VCaP (cell line): ENCODE measurements at regions not wholly inside any gene's neighbourhood (a gene's known extent, or its start where the extent isn't known, plus 50 kb on each side); places are given as distances from the start of the nearest gene placed in this dataset.

Source experiments
- H3K27ac ChIP-seq: fragments of 450-650 bp; 2 replicates; pipeline ENCODE4 v1.5.1; 2017
- TF ChIP-seq, protein P1 (sequence below): fragments of 450-650 bp; conservative IDR thresholded peaks from 2 replicates; pipeline ENCODE4 v1.5.1; 2017; ENCODE audit warnings: mild to moderate bottlenecking, moderate library complexity

DNA sequence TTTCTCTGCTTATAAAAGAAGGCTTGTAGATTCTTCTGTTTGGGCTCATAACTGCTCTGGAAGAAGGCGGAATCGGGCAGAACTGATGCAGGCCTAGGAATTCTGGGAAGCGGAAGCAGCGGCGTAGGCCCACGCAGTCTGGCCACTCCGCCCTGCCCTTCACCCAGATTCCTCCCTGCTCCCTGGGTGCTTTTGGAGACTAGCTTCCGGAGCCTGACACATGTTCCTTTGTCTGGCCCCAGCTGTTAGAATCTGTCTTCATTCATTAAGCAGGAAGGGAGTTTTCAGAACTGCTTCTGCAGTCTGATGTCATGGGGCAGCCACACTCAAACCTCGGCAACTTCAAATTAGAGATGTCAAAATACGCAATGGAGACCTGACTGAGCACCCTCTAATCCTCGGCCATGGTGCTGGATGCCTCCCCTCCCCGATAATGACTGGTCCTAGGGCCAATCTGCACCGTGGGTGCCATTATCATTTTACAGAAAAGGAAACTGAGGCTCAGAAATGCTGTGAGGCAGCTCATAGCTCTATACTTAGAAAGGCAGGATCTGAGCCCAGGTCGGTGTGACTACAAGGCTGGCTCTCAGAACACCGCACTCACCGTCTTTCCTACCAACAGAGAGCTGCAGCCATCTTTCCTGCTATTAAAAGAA lies 275.7 kb downstream of the MYCN start:
- TF ChIP-seq, protein P1, sequence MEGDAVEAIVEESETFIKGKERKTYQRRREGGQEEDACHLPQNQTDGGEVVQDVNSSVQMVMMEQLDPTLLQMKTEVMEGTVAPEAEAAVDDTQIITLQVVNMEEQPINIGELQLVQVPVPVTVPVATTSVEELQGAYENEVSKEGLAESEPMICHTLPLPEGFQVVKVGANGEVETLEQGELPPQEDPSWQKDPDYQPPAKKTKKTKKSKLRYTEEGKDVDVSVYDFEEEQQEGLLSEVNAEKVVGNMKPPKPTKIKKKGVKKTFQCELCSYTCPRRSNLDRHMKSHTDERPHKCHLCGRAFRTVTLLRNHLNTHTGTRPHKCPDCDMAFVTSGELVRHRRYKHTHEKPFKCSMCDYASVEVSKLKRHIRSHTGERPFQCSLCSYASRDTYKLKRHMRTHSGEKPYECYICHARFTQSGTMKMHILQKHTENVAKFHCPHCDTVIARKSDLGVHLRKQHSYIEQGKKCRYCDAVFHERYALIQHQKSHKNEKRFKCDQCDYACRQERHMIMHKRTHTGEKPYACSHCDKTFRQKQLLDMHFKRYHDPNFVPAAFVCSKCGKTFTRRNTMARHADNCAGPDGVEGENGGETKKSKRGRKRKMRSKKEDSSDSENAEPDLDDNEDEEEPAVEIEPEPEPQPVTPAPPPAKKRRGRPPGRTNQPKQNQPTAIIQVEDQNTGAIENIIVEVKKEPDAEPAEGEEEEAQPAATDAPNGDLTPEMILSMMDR: no peak
- no peak overlapping the region for H3K27ac ChIP-seq

DNA sequence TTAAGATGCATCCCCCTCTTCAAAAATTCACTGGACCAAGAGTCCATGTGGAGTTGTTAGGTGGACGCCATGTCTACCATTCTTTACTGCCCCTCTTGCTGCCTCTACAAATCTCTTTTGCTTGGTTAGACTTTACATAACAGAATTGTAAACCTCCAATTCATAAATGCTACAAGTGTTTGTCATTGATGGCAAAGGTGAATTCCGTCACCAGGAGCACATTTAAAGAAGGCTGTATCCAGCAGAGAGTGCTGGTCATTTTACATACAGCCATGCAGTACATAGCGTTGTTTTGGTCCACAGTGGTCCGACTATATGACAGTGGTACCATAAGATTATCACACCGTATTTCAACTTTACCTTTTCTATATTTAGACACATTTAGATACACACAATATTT lies 274.5 kb downstream of the MYCN start:
- TF ChIP-seq, protein P1: no peak
- H3K27ac ChIP-seq: no peak overlapping the region

DNA sequence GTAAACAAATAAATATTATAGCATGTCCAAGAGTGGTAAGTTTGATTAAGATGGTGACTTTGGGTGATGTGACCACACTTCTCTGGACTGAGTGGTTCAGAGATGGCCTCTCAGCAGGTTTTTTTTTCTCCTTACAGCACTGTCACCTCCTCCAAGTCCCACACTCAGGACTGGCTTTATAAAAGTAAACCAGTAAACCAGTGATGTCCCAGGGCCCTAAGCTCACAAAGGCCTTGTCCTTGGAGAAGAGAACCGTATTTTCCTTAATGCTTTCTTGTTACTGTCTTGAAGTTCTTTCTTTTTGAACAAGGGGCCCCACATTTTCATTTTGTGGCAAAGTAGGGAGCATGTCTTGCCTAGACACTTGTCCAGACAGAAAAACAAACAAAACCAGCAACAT lies 274.0 kb downstream of the MYCN start:
- no peak overlapping the region for H3K27ac ChIP-seq
- TF ChIP-seq, protein P1: no peak

DNA sequence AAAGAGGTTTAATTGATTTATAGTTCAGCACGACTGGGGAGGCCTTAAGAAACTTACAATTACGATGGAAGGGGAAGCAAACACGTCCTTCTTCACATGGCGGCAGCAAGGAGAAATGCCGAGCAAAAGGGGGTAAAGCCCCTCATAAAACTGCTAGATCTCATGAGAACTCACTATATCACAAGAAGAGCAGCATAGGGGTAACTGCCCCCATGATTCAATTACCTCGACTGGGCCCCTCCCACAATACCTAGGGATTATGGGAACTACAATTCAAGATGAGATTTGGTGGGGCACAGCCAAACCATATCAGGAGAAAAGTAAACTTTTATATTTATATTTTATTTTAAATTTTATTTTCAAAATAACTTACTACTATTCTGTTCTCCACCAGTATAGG lies 272.0 kb downstream of the MYCN start:
- H3K27ac ChIP-seq: no peak overlapping the region
- TF ChIP-seq, protein P1: no peak

DNA sequence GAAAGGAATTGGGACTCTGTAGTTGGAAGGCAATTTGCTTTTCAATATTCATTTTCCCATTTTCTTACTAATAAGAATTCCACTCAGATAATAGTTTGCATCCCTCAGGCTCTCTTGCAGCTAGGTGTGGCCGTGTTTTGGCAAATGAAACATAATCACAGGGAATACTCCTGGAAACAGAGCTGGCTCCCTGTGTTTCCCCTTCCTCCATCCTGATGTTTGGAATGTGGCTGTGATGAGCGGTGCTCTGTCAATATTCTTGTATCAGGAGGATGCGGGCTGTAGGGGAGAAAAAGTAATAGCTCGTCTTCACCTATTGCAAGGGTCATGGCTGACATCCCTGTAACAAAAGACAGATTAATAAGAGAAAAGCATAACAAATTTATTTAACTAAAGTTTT lies 271.0 kb downstream of the MYCN start:
- TF ChIP-seq, protein P1: no peak
- no peak overlapping the region for H3K27ac ChIP-seq

DNA sequence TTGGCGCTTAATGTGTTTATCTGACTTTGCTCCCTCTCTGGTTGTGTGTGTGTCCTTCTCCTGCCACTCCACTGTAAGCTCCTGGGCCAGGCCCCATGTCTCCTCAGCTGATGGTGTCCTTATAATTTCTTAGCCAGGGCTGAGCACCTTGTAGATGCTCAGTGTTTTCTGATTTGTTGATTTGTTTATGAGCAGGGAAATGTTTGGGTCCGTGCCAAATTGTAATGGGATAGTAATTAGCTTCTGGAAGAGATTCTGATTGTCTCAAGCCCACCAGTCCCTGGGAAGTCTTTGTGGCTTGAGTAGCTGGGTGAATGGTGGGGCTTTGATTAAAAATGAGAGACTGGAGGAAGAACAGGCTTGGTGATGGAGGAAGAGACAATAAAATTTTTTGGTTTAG lies 270.5 kb downstream of the MYCN start:
- TF ChIP-seq, protein P1: no peak
- H3K27ac ChIP-seq: no peak overlapping the region

DNA sequence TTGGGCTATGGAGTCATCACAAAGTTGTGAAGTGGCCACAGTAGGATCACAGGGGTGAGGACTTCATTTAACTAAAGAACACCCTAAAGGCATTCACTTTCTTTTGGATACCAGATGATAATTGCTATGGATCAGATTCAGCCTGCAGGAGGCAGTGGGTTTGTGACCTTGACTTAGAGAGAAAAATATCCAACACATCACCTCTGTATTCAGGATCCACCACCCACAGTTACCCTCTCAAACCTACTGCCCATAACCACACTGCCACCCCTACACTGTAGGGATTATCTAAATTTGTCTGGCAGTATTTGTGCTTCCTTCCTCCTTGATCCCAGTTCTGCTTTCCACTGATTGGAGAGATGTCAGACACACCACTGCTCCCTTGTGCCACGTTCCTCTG lies 269.4 kb downstream of the MYCN start:
- TF ChIP-seq, protein P1: no peak

More for the DNA sequence above, 269.4 kb downstream of the MYCN start:
- H3K27ac ChIP-seq: no peak overlapping the region
